Astrocyte (in vitro differentiated cells and primary cell): ENCODE measurements at regions not wholly inside any gene's neighbourhood (a gene's known extent, or its start where the extent isn't known, plus 50 kb on each side); places are given as distances from the start of the nearest gene placed in this dataset.

Experiments
- CTCF ChIP-seq: IDR thresholded peaks from 2 replicates; pipeline ENCODE4 v1.5.1; 2011; ENCODE audit warnings: low read depth, mild to moderate bottlenecking, inconsistent platforms, low read length, moderate library complexity; ENCODE audit not compliant: insufficient read depth
- EZH2 ChIP-seq: IDR thresholded peaks from 2 replicates; pipeline ENCODE4 v1.6.1; 2012; ENCODE audit warnings: mild to moderate bottlenecking, low read length, inconsistent platforms; ENCODE audit not compliant: insufficient read depth

GRCh38 chr12:94777936-94778335 lies 127.6 kb upstream of the TMCC3 start:
- no peak for TF ChIP-seq CTCF
- TF ChIP-seq EZH2, result no peak
